ENCODE measurements at regions not wholly inside any gene's neighbourhood (a gene's known extent, or its start where the extent isn't known, plus 50 kb on each side); places are given as distances from the start of the nearest gene placed in this dataset.
A peak's percentile ranks its signal among the peaks of the same experiment; 100 is the strongest.

DNA sequence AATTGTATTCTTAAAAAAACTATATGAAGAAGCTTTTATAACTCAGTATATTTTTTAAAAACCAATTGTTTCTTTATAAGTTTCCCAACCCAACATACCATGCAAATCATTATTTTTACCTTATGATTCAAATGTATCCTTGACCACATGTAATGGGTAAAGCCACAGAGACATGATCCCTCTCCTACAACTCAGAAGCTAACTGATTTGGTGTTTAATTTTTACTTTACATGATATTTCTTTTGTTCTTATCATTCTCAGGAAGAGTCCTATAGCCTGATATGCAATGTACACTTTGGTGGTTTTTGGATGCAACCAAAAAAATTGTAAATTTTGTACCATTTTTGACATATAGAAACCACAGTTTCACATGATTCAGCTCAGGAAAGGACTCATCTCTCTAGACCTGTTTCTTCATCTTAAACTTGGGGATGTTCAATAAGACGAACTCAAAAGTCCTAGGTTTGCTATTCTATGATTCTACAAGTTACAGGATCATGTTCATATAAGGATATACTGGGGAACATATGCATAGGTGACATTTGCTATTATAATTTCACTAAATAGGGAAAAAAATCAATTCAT lies 85.2 kb upstream of the RBBP8 start:
- Mint-ChIP-seq H3K9me3 (peaks cover 7% of the 10 kb centered on the region), H3K36me3 (no peaks in the 10 kb centered on the region), H3K4me1 (peaks cover 33% of the 10 kb centered on the region), H3K27me3 (ENCODE audit: insufficient read depth, low read depth) (no peaks in the 10 kb centered on the region), H3K27ac (no peak overlapping the region), H3K4me3 (no peak overlapping the region)
- TF ChIP-seq EZH2phosphoT487 (IDR thresholded peaks at IDR 0.05), result no peak
- TF ChIP-seq CTCF (IDR thresholded peaks at IDR 0.05), result no peak
- TF ChIP-seq EZH2 (IDR thresholded peaks at IDR 0.05), result no peak
- no peak overlapping the region for H3K4me2 ChIP-seq
- H3K27ac ChIP-seq, result no peak overlapping the region
- no peaks in the 10 kb centered on the region for H3K36me3 ChIP-seq
- peaks cover 12% of the 10 kb centered on the region for H3K4me1 ChIP-seq
- H3K4me3 ChIP-seq, result no peak overlapping the region
- no peaks in the 10 kb centered on the region for H3K27me3 ChIP-seq
- no peak for DNase-seq (ENCODE audit: low spot score)
- H4K20me1 ChIP-seq (ENCODE audit: low read depth), result no peaks in the 10 kb centered on the region
- H3K79me2 ChIP-seq (ENCODE audit: low read depth), result no peaks in the 10 kb centered on the region
- H3K9me3 ChIP-seq (ENCODE audit: low read depth), result no peaks in the 10 kb centered on the region
- H2AFZ ChIP-seq (replicated peaks), result no peak overlapping the region
- peaks cover 5% of the 10 kb centered on the region for H3F3A ChIP-seq (ENCODE audit: low read depth)
- no peak overlapping the region for H3K9ac ChIP-seq

DNA sequence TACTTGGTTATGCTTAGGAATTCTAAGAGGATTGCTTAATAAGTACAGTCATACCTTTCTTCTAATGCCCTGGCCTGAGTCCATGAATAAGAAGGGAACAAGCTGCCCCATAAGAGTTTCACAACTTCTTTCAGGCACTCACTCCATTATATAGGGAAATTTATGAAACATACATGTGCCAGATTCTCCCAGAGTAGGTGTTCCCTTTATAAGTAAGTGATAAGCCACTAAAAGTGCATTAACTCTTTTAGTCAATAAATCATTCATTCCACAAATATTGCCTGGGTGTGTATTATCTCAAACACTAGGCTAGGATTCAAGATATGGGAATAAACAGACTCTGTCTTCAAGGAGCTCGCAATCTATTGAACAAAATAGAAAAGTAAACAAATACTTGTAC lies 84.5 kb upstream of the RBBP8 start:
- no peak for TF ChIP-seq CTCF (IDR thresholded peaks at IDR 0.05)
- no peaks in the 10 kb centered on the region for H3K27me3 ChIP-seq
- DNase-seq (ENCODE audit: low spot score), result no peak
- peaks cover 12% of the 10 kb centered on the region for H3K4me1 ChIP-seq
- H3K4me1 Mint-ChIP-seq, result peaks cover 31% of the 10 kb centered on the region
- H3K4me3 Mint-ChIP-seq, result no peak overlapping the region
- H4K20me1 ChIP-seq (ENCODE audit: low read depth), result no peaks in the 10 kb centered on the region
- no peak overlapping the region for H3K27ac ChIP-seq
- no peaks in the 10 kb centered on the region for H3K9me3 ChIP-seq (ENCODE audit: low read depth)
- no peak overlapping the region for H3K9ac ChIP-seq
- H3K27me3 Mint-ChIP-seq (ENCODE audit: insufficient read depth, low read depth), result no peaks in the 10 kb centered on the region
- no peak overlapping the region for H3K4me2 ChIP-seq
- peaks cover 7% of the 10 kb centered on the region for H3K9me3 Mint-ChIP-seq
- no peak overlapping the region for H2AFZ ChIP-seq (replicated peaks)
- H3F3A ChIP-seq (ENCODE audit: low read depth), result peaks cover 5% of the 10 kb centered on the region
- no peak overlapping the region for H3K4me3 ChIP-seq
- no peaks in the 10 kb centered on the region for H3K79me2 ChIP-seq (ENCODE audit: low read depth)
- H3K27ac Mint-ChIP-seq, result no peak overlapping the region
- H3K36me3 Mint-ChIP-seq, result no peaks in the 10 kb centered on the region
- H3K36me3 ChIP-seq, result no peaks in the 10 kb centered on the region

- no peaks in the 10 kb centered on the region for H3K9me3 Mint-ChIP-seq
- no peak for TF ChIP-seq EZH2phosphoT487 (IDR thresholded peaks at IDR 0.05)
- TF ChIP-seq EZH2 (IDR thresholded peaks at IDR 0.05), result no peak
- no peak for TF ChIP-seq CTCF (IDR thresholded peaks at IDR 0.05)
- Histone ChIP-seq H2AFZ (replicated peaks) (no peak overlapping the region), H3K4me2 (no peak overlapping the region), H3K4me1 (no peaks in the 10 kb centered on the region), H3K4me3 (no peak overlapping the region), H3K9ac (no peak overlapping the region), H4K20me1 (ENCODE audit: low read depth) (no peaks in the 10 kb centered on the region), H3K27me3 (no peaks in the 10 kb centered on the region), H3F3A (ENCODE audit: low read depth) (no peaks in the 10 kb centered on the region), H3K27ac (no peak overlapping the region), H3K9me3 (ENCODE audit: low read depth) (no peaks in the 10 kb centered on the region), H3K79me2 (ENCODE audit: low read depth) (no peaks in the 10 kb centered on the region), H3K36me3 (no peaks in the 10 kb centered on the region)
- no peaks in the 10 kb centered on the region for H3K4me1 Mint-ChIP-seq
- H3K4me3 Mint-ChIP-seq, result no peak overlapping the region
- no peaks in the 10 kb centered on the region for H3K36me3 Mint-ChIP-seq
- H3K27me3 Mint-ChIP-seq (ENCODE audit: insufficient read depth, low read depth), result no peaks in the 10 kb centered on the region
- H3K27ac Mint-ChIP-seq, result no peak overlapping the region
- DNase-seq (ENCODE audit: low spot score), result peak; percentile 18
Measured at GRCh38 chr18:22856870-22857269, 76.3 kb upstream of the RBBP8 start.
